Stimulated activated CD8-positive, alpha-beta memory T cell treated with anti-CD3 and anti-CD28 coated beads, Interleukin-7, amount 100 ng/mL, for 1 hour (primary cell): ENCODE measurements at regions not wholly inside any gene's neighbourhood (a gene's known extent, or its start where the extent isn't known, plus 50 kb on each side); places are given as distances from the start of the nearest gene placed in this dataset.

ENCODE experiments used
- DNase-seq, 2 donors: peaks; one replicate each; pipeline ENCODE4 v3.0.0-alpha.2; 2020; ENCODE audit warnings: low read depth in 2 of 2

GRCh38 chr12:92363295-92364146 is 217.9 kb upstream of the BTG1 start:
- DNase-seq: no peak

- no peak for DNase-seq
These were observed 217.1 kb upstream of the BTG1 start for GRCh38 chr12:92362785-92363184.

- no peak for DNase-seq
These were observed 216.5 kb upstream of the BTG1 start for GRCh38 chr12:92362126-92362525.

- DNase-seq: no peak
These were observed 214.9 kb upstream of the BTG1 start for GRCh38 chr12:92360543-92360942.

- DNase-seq: no peak
These were observed 214.0 kb upstream of the BTG1 start for GRCh38 chr12:92359581-92360209.

- no peak for DNase-seq
These were observed 212.1 kb upstream of the BTG1 start for GRCh38 chr12:92357584-92358261.

- DNase-seq: no peak
These were observed 210.8 kb upstream of the BTG1 start for GRCh38 chr12:92356425-92356824.

- no peak for DNase-seq
These were observed 204.0 kb upstream of the BTG1 start for GRCh38 chr12:92349635-92350034.

- DNase-seq: no peak
These were observed 196.9 kb upstream of the BTG1 start for GRCh38 chr12:92342574-92342973.

- DNase-seq: no peak
These were observed 195.5 kb upstream of the BTG1 start for GRCh38 chr12:92341065-92341668.

GRCh38 chr12:92340441-92341064 is 194.9 kb upstream of the BTG1 start:
- no peak for DNase-seq

- DNase-seq: no peak
These were observed 194.4 kb upstream of the BTG1 start for GRCh38 chr12:92340003-92340402.

- no peak for DNase-seq
These were observed 193.7 kb upstream of the BTG1 start for GRCh38 chr12:92339198-92339821.

GRCh38 chr12:92338671-92339070 is 193.0 kb upstream of the BTG1 start:
- DNase-seq: no peak

- no peak for DNase-seq
These were observed 192.5 kb upstream of the BTG1 start for GRCh38 chr12:92338102-92338501.

GRCh38 chr12:92337128-92337527 is 191.5 kb upstream of the BTG1 start:
- DNase-seq: no peak

- no peak for DNase-seq
These were observed 191.0 kb upstream of the BTG1 start for GRCh38 chr12:92336641-92337040.

- DNase-seq: no peak
These were observed 190.2 kb upstream of the BTG1 start for GRCh38 chr12:92335831-92336230.

- no peak for DNase-seq
These were observed 188.9 kb upstream of the BTG1 start for GRCh38 chr12:92334552-92334951.

- no peak for DNase-seq
These were observed 186.9 kb upstream of the BTG1 start for GRCh38 chr12:92332552-92332951.

GRCh38 chr12:92331383-92331782 is 185.7 kb upstream of the BTG1 start:
- DNase-seq: no peak
